EH (cell line): ENCODE measurements at regions not wholly inside any gene's neighbourhood (a gene's known extent, or its start where the extent isn't known, plus 50 kb on each side); places are given as distances from the start of the nearest gene placed in this dataset.

ENCODE experiments used
- DNase-seq: peaks from one replicate; pipeline ENCODE4 v3.0.0-alpha.2; 2015; ENCODE audit warnings: low read depth

DNA sequence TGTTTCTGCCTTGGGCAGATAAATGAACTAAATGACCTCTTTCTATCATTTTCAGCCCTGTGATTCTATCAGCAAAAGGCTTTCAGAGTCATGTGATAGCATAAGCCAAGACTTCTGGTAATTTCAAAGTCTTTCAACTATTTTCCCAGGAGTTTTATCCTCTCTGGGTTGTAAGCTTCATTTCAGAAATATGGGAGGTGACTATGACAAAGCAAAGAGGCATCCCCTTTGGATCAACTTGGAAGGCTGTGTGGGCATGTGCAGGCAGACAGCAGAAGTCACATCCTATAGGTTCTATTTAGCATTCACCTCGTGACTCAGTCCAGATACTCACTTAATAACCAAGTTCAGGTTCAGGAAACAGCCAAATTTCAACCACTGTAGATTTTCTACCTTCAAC is 149.0 kb upstream of the FST start:
- DNase-seq, result peak; percentile 90

DNA sequence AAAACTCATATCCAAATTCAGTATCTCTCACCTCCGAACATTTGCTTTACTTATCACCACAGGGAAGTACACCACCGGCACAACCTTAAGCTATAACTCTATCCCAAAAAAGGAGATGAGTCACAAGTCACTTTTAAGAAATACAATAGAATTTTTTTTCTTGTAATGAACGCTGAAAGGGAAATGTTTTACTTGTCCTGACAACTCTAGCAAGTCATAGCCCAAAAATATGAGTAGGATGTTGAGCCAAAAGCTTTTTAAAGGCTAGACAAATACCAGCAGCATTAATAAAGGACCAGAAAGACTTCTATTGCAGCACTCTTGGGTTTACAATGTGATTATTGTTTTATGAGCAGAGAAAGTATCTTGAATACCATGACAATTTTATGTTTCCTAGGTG is 147.3 kb upstream of the FST start:
- peak; percentile 93 for DNase-seq

DNA sequence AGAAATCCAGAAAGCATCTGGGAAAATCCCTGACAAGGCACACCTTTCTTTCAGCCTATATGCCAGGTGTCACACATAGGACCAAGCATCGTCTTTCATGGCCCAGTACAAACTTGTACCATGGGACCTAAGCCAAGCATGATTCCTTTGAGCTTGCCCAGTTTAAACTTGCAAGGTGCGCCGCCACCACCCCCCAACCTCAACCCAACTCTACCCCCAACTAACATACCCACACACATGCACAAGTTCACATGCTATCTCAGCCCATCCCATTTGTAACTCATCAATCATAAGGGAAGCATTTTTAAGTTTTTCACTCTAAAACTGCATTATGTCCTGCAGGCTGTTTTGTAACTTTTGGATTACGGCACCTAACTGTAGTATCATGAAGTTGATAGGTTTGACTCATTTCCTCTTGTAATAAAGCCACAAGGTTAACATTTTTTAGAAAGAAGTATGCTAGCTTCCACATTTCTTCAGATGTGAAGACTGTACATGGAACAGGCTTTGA is 145.9 kb upstream of the FST start:
- DNase-seq, result peak; percentile 84

DNA sequence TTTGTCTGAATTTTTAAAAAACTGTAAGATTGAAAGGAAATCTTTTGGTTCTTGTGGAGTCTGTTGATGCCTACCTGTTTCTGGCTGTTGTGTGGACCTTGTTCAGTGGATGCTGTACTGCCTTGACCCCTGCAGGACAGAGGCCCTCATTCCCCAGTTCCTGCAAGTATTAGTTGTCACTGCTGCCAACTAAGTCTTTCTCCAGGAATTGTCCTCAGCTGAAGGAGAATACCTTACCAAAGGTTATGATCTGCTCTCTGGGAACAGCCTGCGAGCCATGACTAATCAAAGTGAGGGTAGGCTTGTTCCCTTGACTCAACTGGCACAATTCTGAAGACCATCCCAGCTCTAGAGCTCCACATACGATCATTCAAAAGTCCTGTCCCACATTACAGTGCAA is 145.3 kb upstream of the FST start:
- no peak for DNase-seq

DNA sequence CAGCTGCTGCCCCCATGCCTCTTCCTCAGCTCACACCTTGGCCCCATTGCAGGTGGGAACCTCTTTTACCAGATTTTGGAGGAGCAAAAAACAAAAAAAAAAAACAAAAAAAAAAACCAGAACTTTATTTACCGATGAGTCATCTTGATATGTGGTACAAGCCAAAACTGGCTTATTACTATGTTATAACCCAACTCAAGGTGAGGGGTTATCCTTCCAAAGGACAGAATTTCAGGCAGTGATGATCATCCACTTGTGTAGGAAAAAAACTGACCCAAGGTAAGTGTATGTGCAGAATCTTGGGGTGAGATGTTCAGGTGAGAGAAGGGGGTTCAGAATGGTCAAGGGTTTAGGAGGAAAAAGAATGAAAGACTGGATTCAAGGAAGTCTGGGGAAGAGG is 142.6 kb upstream of the FST start:
- DNase-seq, result no peak

DNA sequence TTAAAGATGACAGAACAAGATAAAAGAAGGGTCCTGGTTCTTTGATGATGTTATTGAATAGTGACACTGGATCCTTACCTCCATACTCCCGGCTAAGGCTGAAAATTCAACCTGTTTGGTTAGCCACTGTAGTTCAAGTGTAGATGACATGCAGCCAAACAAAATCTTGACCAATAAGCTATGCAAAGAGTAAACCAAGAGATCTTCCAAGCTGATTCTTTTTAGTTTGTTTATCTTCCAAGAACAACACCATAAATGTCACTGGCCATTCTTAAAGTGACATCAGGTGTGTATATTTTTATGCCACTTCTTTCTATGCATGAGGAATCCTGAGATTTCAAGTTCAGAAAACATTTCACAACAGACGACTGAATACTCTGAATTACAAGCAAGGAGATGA is 141.5 kb upstream of the FST start:
- DNase-seq, result no peak

DNA sequence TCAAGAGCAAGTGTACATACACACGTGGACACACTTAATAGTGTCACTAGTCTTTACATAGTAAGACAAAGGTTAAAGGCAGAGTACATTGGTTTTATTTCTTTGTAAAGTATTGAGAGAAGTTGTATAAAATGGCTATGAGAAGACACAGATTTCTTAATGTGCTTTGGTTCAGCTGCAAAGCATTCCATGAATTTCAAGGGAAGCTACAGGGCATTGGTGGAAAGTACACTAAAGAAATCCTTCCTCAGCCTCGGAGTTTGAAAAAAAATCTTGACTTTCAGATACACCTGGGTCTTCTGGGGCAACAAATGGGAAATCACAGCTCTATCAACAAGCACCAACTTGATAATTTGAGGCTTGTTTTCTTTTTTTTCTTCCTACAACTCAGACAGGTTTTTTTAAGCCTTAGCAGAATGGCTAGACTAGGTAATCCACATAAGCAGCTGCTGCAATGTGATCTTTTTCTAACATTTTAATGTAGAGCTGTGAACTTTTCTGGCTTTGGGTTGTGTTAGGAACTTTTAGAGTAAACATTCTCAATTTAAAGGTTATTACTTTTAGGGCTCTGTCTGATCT is 140.4 kb upstream of the FST start:
- DNase-seq, result peak; percentile 32

DNA sequence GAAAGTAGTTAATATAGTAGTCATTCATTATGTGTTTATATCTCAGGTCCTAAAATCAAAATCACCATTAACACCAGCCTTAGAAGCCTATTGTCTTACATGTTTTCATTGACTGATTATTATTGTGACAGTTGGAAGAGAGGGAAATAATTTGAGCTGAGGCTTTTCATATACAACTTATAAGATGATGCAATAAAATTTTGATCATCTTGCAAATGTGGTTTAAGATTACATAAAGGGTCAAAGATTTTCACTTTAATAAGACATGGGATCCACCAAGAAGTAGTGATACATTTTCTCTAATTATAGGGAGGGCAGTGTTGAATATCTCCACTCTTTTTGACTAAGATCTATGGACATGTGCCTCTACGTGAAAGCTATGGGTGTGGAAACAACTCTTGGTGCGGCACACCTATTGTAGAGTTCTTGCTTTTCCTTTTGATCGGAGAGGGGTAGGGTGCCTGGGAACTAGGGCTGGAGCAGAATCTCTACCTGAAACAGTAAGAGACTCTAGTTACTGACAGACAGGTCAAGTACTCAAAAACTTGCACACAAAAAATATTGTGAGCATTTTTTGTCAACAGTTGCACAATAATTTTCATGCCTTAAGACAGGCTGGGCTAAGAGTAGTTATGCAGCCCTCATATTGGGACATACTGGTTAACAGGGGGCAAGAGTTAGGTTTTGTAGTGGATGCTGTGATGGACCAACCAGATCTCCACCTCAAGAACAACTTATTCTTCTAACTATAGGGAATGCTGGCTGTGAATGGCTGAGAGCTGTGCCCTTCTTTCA is 139.3 kb upstream of the FST start:
- no peak for DNase-seq

DNA sequence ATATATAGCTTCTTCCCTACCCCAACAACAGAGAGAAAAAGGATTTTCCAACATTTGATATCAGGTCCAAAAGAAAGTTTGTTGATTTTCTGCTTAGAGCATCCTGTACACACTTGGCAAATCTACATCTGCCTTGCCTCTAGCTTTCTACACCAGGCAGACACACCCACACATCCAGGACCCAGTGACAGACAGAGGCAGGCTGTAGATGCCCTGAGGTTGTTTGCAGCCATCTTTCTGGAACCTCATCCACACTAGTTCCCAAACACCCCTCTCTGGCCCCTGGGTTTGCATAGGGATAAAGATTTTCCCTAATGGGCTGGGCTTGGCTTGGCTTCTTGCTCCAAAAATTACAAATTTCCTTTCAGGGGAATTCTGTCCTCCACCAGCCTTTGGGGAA is 138.2 kb upstream of the FST start:
- DNase-seq, result no peak

DNA sequence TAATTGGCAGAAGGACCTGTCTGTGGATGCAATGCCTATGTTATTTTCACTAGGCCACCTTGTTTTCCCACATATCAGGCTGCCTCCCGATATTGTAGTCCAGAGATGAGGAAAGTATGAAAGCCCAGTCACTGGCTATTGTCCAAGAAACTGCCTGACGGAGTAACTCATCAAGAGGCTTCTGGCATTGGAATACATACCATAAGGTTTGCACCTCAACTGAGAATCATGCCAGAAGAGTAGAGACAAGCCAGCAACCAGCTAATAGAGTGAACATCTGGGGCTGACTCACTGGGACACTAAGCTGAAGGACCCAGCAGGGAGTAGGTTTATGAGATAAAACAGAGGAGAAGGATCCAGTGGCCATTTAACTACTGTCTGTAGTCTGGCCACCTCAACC is 137.2 kb upstream of the FST start:
- DNase-seq, result peak; percentile 96

DNA sequence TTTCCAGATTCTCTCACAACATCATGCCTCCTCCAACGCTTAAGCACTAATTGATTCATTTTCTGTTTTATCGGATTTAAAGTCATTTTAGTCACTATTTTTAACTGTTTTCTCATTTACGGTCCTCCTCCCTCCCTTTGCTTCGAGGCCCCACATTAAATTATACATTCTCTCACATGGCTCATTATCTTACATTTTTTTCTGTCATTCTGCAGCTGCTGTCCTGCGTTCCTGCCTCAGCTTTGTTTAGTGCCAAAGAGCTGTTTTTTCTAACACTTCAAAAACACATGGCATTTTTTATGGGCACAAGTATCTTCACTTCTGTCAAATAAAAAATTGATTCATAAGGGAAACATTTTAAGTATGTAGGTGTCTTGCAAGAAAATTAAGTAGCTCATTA is 130.1 kb upstream of the FST start:
- no peak for DNase-seq

DNA sequence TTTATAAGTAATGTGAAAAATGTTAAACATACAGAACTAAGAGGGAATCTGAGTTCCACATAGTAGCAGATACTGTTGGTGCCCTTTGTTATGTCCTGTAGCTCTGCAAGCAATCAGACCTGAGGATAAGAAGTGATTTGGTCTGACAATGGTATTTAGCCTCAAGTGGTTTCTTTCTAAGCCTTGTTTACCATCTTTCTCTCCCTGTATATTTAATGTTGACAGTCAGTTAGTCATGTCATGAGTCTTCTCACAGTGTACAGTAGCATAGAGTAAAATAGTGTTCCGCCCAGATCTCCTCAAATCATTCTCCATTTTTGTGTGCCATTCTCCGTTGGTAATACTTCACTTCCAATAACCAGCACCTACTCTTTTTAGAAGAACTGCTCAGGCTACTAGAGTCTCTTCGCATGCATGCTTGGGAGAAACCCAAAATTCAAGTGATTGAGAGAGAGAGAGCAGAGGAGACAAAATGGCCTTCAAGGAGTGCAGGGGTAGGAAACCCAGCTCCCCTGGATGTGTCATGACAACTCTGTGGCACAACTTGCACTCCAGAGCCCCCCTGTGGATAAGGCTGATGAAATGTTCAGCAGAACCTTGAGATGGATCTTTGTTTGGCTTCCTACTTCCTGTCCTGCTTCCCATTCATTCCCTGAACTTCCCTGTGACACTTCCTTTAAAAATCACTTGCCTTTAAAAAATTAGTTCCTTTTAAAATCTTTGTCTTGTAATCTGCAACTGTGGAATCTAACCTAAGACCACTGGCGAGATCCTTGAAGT is 129.2 kb upstream of the FST start:
- DNase-seq, result peak; percentile 39

DNA sequence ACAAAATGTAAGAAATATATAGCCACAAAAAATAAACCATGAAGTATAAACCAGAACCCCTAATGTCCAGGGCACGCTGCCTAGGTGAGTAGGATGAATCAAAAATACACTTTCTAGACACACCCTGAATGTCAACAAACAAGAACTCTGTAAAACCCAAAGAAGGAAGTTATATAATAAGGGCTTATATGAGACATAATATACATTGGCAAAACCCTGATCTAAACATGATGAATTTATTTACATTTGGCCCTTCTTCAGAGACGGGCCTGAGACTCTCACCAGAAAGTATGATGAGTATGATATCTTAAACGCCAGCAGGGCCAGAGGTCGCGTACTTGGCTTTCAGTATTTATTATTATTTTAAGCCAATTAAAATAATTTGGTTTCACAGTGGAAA is 125.1 kb upstream of the FST start:
- peak; percentile 87 for DNase-seq

DNA sequence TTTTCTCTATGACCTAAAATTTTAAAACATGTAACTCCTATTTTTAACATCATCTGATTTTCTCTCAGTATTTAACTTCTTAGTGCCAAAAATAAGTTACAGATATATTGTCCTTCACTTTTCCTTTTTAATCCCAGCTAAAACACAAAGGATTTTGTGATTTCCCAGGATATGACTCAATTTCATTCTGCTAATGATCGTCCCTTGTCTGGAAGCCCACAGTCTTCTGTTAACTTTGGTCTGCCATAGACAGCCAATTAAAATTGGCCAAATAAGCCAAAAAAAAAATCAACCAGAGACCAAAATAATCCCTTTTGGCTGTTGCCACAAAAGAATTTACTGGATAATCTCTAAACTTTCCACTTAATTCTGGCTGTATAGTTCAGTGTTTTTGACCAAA is 124.5 kb upstream of the FST start:
- DNase-seq, result peak; percentile 72

DNA sequence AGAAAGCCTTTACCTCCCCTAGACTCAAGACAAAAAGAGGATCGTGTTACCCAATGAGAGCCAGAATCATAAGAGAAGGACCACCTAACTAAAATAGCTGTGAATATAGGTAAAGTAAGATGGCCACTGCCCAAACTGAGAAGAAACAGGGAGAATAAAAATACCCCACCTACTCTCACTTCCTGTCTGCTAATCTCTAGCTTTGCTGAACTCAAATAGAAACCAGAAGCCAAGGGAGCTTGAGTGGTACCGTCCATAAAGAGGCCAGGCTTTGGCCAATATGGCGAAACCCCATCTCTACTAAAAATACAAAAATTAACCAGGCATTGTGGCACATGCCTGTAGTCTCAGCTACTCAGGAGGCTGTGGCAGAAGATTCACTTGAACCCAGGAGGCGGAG is 123.0 kb upstream of the FST start:
- DNase-seq, result no peak

DNA sequence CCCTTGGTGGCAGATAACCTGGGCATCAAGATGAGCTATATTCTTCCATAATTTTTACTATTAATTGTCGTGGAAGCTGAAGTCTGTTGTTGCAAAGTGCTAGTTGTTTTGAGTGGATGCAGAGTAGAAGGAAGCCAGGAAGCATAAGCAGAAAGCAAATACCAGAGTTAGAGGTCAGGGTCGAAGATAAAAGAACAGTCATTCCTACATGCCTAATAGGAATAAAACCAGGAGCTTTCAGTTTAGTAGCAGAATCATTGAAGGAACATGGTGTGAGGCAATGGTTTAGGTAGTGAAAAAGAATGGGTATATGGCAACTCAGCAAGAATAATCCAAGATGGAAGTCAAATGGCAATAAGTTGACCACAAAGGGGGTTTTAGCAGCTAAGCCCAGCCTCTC is 121.6 kb upstream of the FST start:
- no peak for DNase-seq

DNA sequence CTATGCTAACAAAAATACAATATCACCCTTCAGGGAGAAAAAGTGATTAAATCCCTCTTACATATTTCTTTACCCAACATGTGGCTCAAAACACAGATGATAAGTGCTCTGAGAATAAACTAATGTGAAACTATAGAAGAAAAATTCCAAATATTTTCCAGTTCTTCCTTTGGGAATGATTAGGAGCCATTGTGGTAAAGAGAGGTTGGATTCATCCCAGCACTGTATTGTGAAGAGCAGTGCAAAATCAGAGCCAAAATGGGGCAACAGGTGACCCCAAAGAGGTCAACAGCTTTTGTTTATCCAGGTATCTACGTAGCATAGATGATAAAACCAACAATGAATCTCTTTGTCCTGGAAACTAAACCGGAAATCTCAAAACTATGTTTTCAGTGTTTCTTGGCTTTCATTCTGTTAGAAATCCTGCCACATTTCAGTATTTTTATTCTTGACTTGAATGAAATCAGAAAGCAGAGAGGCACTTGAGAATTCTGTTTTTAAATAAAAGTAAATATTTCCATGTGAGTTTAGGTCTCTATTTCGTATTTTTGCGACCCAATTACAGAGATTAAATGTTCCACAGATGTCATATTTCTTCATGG is 120.4 kb upstream of the FST start:
- peak; percentile 79 for DNase-seq

DNA sequence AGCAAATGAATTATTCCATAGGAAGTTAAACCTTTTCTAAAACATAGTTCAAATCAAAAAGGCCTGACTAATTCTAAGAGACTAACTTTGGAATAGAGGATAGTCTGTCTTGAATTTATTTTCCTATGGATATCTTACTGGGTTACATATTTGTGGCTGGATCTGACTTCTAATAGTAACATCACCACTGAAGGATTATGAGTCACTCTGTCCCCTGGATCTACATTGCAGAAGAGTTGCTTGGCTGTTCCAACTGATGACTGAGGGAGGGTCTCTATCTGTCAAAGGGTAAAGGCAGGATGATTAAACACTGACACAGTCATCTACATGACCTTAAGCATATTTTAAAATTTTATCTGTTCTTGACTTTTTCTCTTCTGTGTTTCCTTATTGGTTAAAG is 119.6 kb upstream of the FST start:
- peak; percentile 93 for DNase-seq

DNA sequence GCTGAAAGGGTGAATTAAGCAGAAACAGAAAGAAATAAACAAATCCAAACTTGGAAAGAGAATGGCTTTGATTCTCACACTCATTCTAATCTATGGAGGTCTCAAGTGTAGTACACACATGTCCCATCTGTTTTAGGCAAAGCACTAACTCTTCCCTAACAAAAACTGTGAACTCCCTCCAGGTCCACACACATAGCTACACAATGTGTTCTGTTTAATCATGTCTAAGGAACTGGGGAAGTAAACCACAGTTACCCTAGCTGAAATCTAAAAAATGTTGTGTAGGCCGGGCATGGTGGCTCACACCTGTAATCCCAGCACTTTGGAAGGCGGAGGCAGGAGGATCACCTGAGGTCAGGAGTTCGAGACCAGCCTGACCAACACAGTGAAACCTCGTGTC is 118.7 kb upstream of the FST start:
- no peak for DNase-seq

DNA sequence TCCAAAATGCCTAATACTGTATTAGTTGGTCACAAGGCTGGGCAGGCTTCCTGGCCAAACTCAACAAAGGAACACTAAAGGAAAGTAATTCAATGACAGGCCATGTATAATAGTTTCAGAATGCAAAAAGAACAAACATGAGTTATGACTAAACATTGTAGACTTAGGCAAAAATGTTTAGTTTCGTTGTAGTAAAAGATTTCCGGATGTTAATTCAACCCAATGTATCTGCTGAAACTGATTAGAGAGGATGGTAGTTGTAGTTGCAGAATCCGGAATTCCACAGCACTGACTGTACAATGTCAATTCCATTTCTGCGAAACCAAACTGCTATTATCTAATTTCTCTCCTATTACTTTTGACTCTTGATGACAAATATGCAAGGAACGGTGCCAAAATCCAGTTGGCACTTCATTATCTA is 117.9 kb upstream of the FST start:
- DNase-seq, result peak; percentile 100

DNA sequence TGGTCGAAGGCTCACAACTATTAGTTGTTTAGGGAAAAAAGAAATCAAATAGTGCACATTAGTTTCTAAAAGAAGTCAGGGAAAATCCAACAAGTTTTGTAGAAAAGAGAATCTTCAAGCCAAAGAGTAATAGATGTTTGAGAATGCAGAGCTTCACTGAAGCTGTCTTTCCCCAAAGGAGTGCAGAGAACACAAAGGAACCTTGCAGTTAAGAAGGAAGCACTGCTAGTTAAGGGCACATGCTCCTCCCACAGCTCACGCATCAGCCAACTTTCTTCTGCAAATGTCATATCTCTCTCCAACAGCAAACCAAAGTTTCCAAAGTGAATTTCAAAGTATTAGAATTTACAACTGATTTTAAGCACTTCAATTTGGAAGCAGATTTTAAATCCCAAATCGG is 116.4 kb upstream of the FST start:
- no peak for DNase-seq

DNA sequence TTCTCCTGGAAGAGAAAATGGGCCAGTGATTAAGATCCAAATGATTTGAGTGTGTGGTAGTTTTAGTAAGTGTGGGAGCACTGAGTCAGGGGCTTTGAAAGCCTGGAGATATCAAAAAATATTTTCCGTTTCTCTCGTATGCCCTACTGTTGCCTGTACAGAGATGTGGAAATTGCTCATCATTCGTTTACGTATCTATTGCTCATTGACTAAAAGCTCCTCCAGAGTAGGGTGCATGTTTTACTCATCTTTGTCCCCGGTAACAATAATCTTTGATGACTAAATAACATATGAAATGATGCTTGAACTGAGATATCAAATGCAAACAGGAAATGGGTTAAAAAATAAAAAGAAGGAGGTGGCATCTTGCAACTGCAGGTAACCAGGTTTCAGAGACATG is 114.2 kb upstream of the FST start:
- no peak for DNase-seq

DNA sequence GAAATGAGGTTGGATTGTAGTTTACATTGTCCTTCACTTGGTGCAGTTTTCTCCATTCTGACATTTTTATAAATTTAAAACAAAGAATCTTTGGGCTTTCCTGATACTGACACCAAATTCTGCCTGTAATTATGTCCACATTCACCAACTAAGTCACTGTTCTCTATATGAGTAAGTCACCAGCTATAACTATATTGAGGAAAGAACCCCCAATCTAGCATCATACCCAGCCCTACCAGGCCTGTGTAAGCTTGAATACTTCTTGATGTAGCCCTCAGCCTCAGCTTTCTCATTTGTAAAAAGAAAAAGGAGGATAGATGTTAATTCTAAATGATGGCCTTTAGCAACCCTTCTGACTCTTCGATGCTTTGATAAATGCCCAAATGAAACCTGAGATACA is 112.7 kb upstream of the FST start:
- DNase-seq, result no peak
